ENCODE measurements at regions not wholly inside any gene's neighbourhood (a gene's known extent, or its start where the extent isn't known, plus 50 kb on each side); places are given as distances from the start of the nearest gene placed in this dataset.

- intact Hi-C loops (cut with DNase I): no loop called here
- Histone ChIP-seq H3K9me3 (no peaks in the 10 kb centered on the region), H3K4me3 (no peak overlapping the region), H3K4me1 (no peaks in the 10 kb centered on the region), H3K9ac (ENCODE audit: low read depth in 2 of 2, low read length in 2 of 2) (no peak overlapping the region), H3K27ac (no peak overlapping the region), H3K36me3 (no peaks in the 10 kb centered on the region), H3K27me3 (no peaks in the 10 kb centered on the region)
- no peak for TF ChIP-seq CTCF (IDR thresholded peaks at IDR 0.05)
- no peak for DNase-seq
Measured at GRCh38 chr1:2949966-2950925, 71.0 kb upstream of the ACTRT2 start.

- no peaks in the 10 kb centered on the region for H3K27me3 ChIP-seq
- H3K9me3 ChIP-seq: no peaks in the 10 kb centered on the region
- no peak for TF ChIP-seq CTCF (IDR thresholded peaks at IDR 0.05)
- no peaks in the 10 kb centered on the region for H3K4me1 ChIP-seq
- no peaks in the 10 kb centered on the region for H3K36me3 ChIP-seq
- no peak overlapping the region for H3K9ac ChIP-seq (ENCODE audit: low read depth in 2 of 2, low read length in 2 of 2)
- intact Hi-C loops (cut with DNase I): no loop called here
- H3K4me3 ChIP-seq: no peak overlapping the region
- H3K27ac ChIP-seq: no peak overlapping the region
- no peak for DNase-seq
Measured at GRCh38 chr1:2950926-2951305, 70.4 kb upstream of the ACTRT2 start.

- no peak overlapping the region for H3K9ac ChIP-seq (ENCODE audit: low read depth in 2 of 2, low read length in 2 of 2)
- H3K27me3 ChIP-seq: no peaks in the 10 kb centered on the region
- H3K4me3 ChIP-seq: no peak overlapping the region
- no peaks in the 10 kb centered on the region for H3K9me3 ChIP-seq
- H3K36me3 ChIP-seq: no peaks in the 10 kb centered on the region
- H3K27ac ChIP-seq: no peak overlapping the region
- intact Hi-C loops (cut with DNase I): no loop called here
- DNase-seq: no peak
- H3K4me1 ChIP-seq: no peaks in the 10 kb centered on the region
- no peak for TF ChIP-seq CTCF (IDR thresholded peaks at IDR 0.05)
Measured at GRCh38 chr1:2951856-2952255, 69.4 kb upstream of the ACTRT2 start.

- Histone ChIP-seq H3K36me3 (no peaks in the 10 kb centered on the region), H3K27ac (no peak overlapping the region), H3K4me1 (no peaks in the 10 kb centered on the region), H3K9me3 (no peaks in the 10 kb centered on the region), H3K4me3 (no peak overlapping the region), H3K27me3 (no peaks in the 10 kb centered on the region), H3K9ac (ENCODE audit: low read depth in 2 of 2, low read length in 2 of 2) (no peak overlapping the region)
- no peak for DNase-seq
- intact Hi-C loops (cut with DNase I): no loop called here
- no peak for TF ChIP-seq CTCF (IDR thresholded peaks at IDR 0.05)
Measured at GRCh38 chr1:2952371-2952770, 68.9 kb upstream of the ACTRT2 start.

GRCh38 chr1:2952992-2953391 is 68.3 kb upstream of the ACTRT2 start:
- Histone ChIP-seq H3K4me3 (no peak overlapping the region), H3K9ac (ENCODE audit: low read depth in 2 of 2, low read length in 2 of 2) (no peak overlapping the region), H3K4me1 (no peaks in the 10 kb centered on the region), H3K9me3 (no peaks in the 10 kb centered on the region), H3K27ac (no peak overlapping the region), H3K27me3 (no peaks in the 10 kb centered on the region), H3K36me3 (no peaks in the 10 kb centered on the region)
- no peak for DNase-seq
- intact Hi-C loops (cut with DNase I): no loop called here
- TF ChIP-seq CTCF (IDR thresholded peaks at IDR 0.05): no peak

All from colonic mucosa (tissue), 4 donors.